Activated CD4-positive, alpha-beta T cell treated with anti-CD3 and anti-CD28 coated beads, Interleukin-2, amount 10 ng/mL, durations not matched to agents 24 days and 14 days (primary cell): ENCODE measurements at regions not wholly inside any gene's neighbourhood (a gene's known extent, or its start where the extent isn't known, plus 50 kb on each side); places are given as distances from the start of the nearest gene placed in this dataset.
"Not testable (repeated sequence)": the region's sequence is repeated elsewhere in the genome, so short reads cannot be mapped to it uniquely, and the experiment has no call there.

Experiments used
- DNase-seq: peaks from one replicate; pipeline ENCODE4 v3.0.0; 2022
- H3K27ac Mint-ChIP-seq: one replicate; pipeline ENCODE4 v1.8.0; 2022; ENCODE audit warnings: mild to moderate bottlenecking, mixed read lengths
- H3K27me3 Mint-ChIP-seq: one replicate; pipeline ENCODE4 v1.8.0; 2022; ENCODE audit warnings: mixed read lengths
- H3K36me3 Mint-ChIP-seq: one replicate; pipeline ENCODE4 v1.8.0; 2022; ENCODE audit warnings: low read depth, mild to moderate bottlenecking, mixed read lengths
- H3K4me1 Mint-ChIP-seq: one replicate; pipeline ENCODE4 v1.8.0; 2021; ENCODE audit warnings: mixed read lengths
- H3K4me3 Mint-ChIP-seq: one replicate; pipeline ENCODE4 v1.8.0; 2022; ENCODE audit warnings: mild to moderate bottlenecking, moderate library complexity, mixed read lengths
- H3K9me3 Mint-ChIP-seq: one replicate; pipeline ENCODE4 v1.8.0; 2021; ENCODE audit warnings: mixed read lengths
- intact Hi-C: fragments of 100-400 bp; cut with micrococcal nuclease; formaldehyde crosslinking; loops from one replicate; pipeline ENCODE4 v1.15.1; 2023

- DNase-seq, result no peak
- intact Hi-C loops, result no loop called here
- Mint-ChIP-seq H3K27me3 (no peaks in the 10 kb centered on the region), H3K4me3 (no peak overlapping the region), H3K9me3 (no peaks in the 10 kb centered on the region), H3K4me1 (no peaks in the 10 kb centered on the region), H3K27ac (no peak overlapping the region), H3K36me3 (no peaks in the 10 kb centered on the region)
Observed at GRCh38 chr15:35299059-35299735, 214.1 kb upstream of the NANOGP8 start.

GRCh38 chr15:35298509-35298908 is 213.4 kb upstream of the NANOGP8 start:
- intact Hi-C loops, result no loop called here
- DNase-seq, result no peak
- Mint-ChIP-seq H3K27ac (no peak overlapping the region), H3K36me3 (no peaks in the 10 kb centered on the region), H3K4me1 (no peaks in the 10 kb centered on the region), H3K4me3 (no peak overlapping the region), H3K27me3 (no peaks in the 10 kb centered on the region), H3K9me3 (no peaks in the 10 kb centered on the region)

GRCh38 chr15:35293353-35294130 is 208.4 kb upstream of the NANOGP8 start:
- no peak overlapping the region for H3K4me3 Mint-ChIP-seq
- intact Hi-C loops, result no loop called here

GRCh38 chr15:35290301-35290721 is 205.2 kb upstream of the NANOGP8 start:
- intact Hi-C loops, result no loop called here
- no peaks in the 10 kb centered on the region for H3K4me1 Mint-ChIP-seq
- H3K4me3 Mint-ChIP-seq, result no peak overlapping the region
- no peaks in the 10 kb centered on the region for H3K27me3 Mint-ChIP-seq
- H3K36me3 Mint-ChIP-seq, result no peaks in the 10 kb centered on the region
- no peaks in the 10 kb centered on the region for H3K9me3 Mint-ChIP-seq
- no peak overlapping the region for H3K27ac Mint-ChIP-seq
- DNase-seq, result no peak

More at GRCh38 chr15:35293353-35294130, 208.4 kb upstream of the NANOGP8 start:
- Mint-ChIP-seq H3K4me1 (no peaks in the 10 kb centered on the region), H3K36me3 (no peaks in the 10 kb centered on the region), H3K27me3 (no peaks in the 10 kb centered on the region), H3K27ac (no peak overlapping the region), H3K9me3 (no peaks in the 10 kb centered on the region)
- DNase-seq, result no peak

GRCh38 chr15:35289024-35289617 is 204.0 kb upstream of the NANOGP8 start:
- no peaks in the 10 kb centered on the region for H3K9me3 Mint-ChIP-seq
- DNase-seq, result no peak
- intact Hi-C loops, result loop anchor here (2.0 kb wide), 1 partner anchor 156 kb away; no protein-coding TSS in a partner anchor
- no peaks in the 10 kb centered on the region for H3K36me3 Mint-ChIP-seq
- H3K4me1 Mint-ChIP-seq, result no peaks in the 10 kb centered on the region
- H3K4me3 Mint-ChIP-seq, result no peak overlapping the region
- H3K27ac Mint-ChIP-seq, result no peak overlapping the region
- H3K27me3 Mint-ChIP-seq, result no peaks in the 10 kb centered on the region

- intact Hi-C loops, result loop anchor here (2.0 kb wide), 1 partner anchor 156 kb away; no protein-coding TSS in a partner anchor
Observed at GRCh38 chr15:35288580-35288979, 203.5 kb upstream of the NANOGP8 start.

GRCh38 chr15:35286721-35287120 is 201.6 kb upstream of the NANOGP8 start:
- H3K4me3 Mint-ChIP-seq, result no peak overlapping the region
- no peak overlapping the region for H3K27ac Mint-ChIP-seq
- H3K4me1 Mint-ChIP-seq, result no peaks in the 10 kb centered on the region
- no peaks in the 10 kb centered on the region for H3K36me3 Mint-ChIP-seq
- H3K9me3 Mint-ChIP-seq, result no peaks in the 10 kb centered on the region
- intact Hi-C loops, result no loop called here
- DNase-seq, result no peak
- no peaks in the 10 kb centered on the region for H3K27me3 Mint-ChIP-seq

More at GRCh38 chr15:35288580-35288979, 203.5 kb upstream of the NANOGP8 start:
- H3K9me3 Mint-ChIP-seq, result no peaks in the 10 kb centered on the region
- H3K27me3 Mint-ChIP-seq, result no peaks in the 10 kb centered on the region
- H3K36me3 Mint-ChIP-seq, result no peaks in the 10 kb centered on the region
- no peaks in the 10 kb centered on the region for H3K4me1 Mint-ChIP-seq
- H3K4me3 Mint-ChIP-seq, result no peak overlapping the region
- DNase-seq, result no peak
- no peak overlapping the region for H3K27ac Mint-ChIP-seq

- H3K4me3 Mint-ChIP-seq, result no peak overlapping the region
- intact Hi-C loops, result no loop called here
Observed at GRCh38 chr15:35282965-35283496, 197.9 kb upstream of the NANOGP8 start.

GRCh38 chr15:35281515-35281914 is 196.4 kb upstream of the NANOGP8 start:
- intact Hi-C loops, result no loop called here
- no peaks in the 10 kb centered on the region for H3K4me1 Mint-ChIP-seq
- H3K4me3 Mint-ChIP-seq, result no peak overlapping the region
- H3K27me3 Mint-ChIP-seq, result no peaks in the 10 kb centered on the region
- no peak overlapping the region for H3K27ac Mint-ChIP-seq
- no peaks in the 10 kb centered on the region for H3K36me3 Mint-ChIP-seq
- peaks cover 16% of the 10 kb centered on the region for H3K9me3 Mint-ChIP-seq
- no peak for DNase-seq

More at GRCh38 chr15:35282965-35283496, 197.9 kb upstream of the NANOGP8 start:
- H3K27me3 Mint-ChIP-seq, result no peaks in the 10 kb centered on the region
- H3K27ac Mint-ChIP-seq, result no peak overlapping the region
- H3K36me3 Mint-ChIP-seq, result no peaks in the 10 kb centered on the region
- no peaks in the 10 kb centered on the region for H3K4me1 Mint-ChIP-seq
- peaks cover 8% of the 10 kb centered on the region for H3K9me3 Mint-ChIP-seq
- no peak for DNase-seq

- no peak overlapping the region for H3K4me3 Mint-ChIP-seq
- no peaks in the 10 kb centered on the region for H3K27me3 Mint-ChIP-seq
- no peaks in the 10 kb centered on the region for H3K36me3 Mint-ChIP-seq
- no peak overlapping the region for H3K27ac Mint-ChIP-seq
- H3K9me3 Mint-ChIP-seq, result peaks cover 16% of the 10 kb centered on the region
- intact Hi-C loops, result no loop called here
- no peaks in the 10 kb centered on the region for H3K4me1 Mint-ChIP-seq
- DNase-seq, result no peak
Observed at GRCh38 chr15:35279811-35280210, 194.7 kb upstream of the NANOGP8 start.

GRCh38 chr15:35271371-35272043 is 186.4 kb upstream of the NANOGP8 start:
- no peaks in the 10 kb centered on the region for H3K9me3 Mint-ChIP-seq
- no peak overlapping the region for H3K4me3 Mint-ChIP-seq
- no peak overlapping the region for H3K27ac Mint-ChIP-seq
- intact Hi-C loops, result no loop called here
- no peaks in the 10 kb centered on the region for H3K4me1 Mint-ChIP-seq
- no peaks in the 10 kb centered on the region for H3K27me3 Mint-ChIP-seq
- no peak for DNase-seq
- H3K36me3 Mint-ChIP-seq, result no peaks in the 10 kb centered on the region

- H3K4me1 Mint-ChIP-seq, result no peaks in the 10 kb centered on the region
Observed at GRCh38 chr15:35260941-35261340, 175.8 kb upstream of the NANOGP8 start.

GRCh38 chr15:35260274-35260673 is 175.2 kb upstream of the NANOGP8 start:
- intact Hi-C loops, H3K4me1 Mint-ChIP-seq, H3K27ac Mint-ChIP-seq, H3K36me3 Mint-ChIP-seq, H3K27me3 Mint-ChIP-seq, H3K9me3 Mint-ChIP-seq, H3K4me3 Mint-ChIP-seq, DNase-seq: not testable (repeated sequence)

More at GRCh38 chr15:35260941-35261340, 175.8 kb upstream of the NANOGP8 start:
- intact Hi-C loops, result no loop called here
- DNase-seq, result no peak
- no peaks in the 10 kb centered on the region for H3K27me3 Mint-ChIP-seq
- H3K27ac Mint-ChIP-seq, result no peak overlapping the region
- H3K9me3 Mint-ChIP-seq, result no peaks in the 10 kb centered on the region
- H3K4me3 Mint-ChIP-seq, result no peak overlapping the region
- H3K36me3 Mint-ChIP-seq, result no peaks in the 10 kb centered on the region
